Erythroblast (primary cell): ENCODE measurements at regions not wholly inside any gene's neighbourhood (a gene's known extent, or its start where the extent isn't known, plus 50 kb on each side); places are given as distances from the start of the nearest gene placed in this dataset.

Source experiments
- GATA1 ChIP-seq: IDR thresholded peaks from 2 replicates; pipeline ENCODE4 v1.6.1; 2011; ENCODE audit warnings: low read depth, mild to moderate bottlenecking, control low read depth, low read length, moderate library complexity
- POLR2A ChIP-seq: IDR thresholded peaks from 2 replicates; pipeline ENCODE4 v1.6.1; 2011; ENCODE audit warnings: mild to moderate bottlenecking, low read length

GRCh38 chr5:121485281-121485680 is 366.4 kb upstream of the FTMT start:
- TF ChIP-seq POLR2A, result no peak
- TF ChIP-seq GATA1, result no peak
